ENCODE measurements at regions not wholly inside any gene's neighbourhood (a gene's known extent, or its start where the extent isn't known, plus 50 kb on each side); places are given as distances from the start of the nearest gene placed in this dataset.
A peak's percentile ranks its signal among the peaks of the same experiment; 100 is the strongest.

DNA sequence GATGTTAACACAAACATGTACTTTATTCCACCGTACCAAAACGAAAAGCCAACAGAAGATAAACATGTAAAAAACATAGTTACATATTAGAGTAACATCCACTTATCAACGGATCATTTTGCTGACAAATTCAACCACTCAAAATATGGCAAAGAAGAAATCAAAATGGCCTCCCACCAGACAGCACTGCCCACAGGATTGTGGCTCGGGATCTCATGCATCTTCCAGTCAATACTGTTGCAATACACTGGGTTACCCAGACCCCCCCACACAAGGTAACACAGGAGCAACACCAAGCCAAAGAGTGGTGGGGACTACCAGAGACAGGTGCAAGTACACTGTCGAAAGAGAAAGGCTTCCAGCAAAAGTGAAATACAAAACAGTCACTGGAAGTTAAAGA lies 57.9 kb upstream of the NHSL1 start:
- H4K20me1 ChIP-seq (replicated peaks in 1 of 2; ENCODE audit: control insufficient read depth in 1 of 2, insufficient read depth in 2 of 2, low read length in 2 of 2) = no peaks in the 10 kb centered on the region
- no peaks in the 10 kb centered on the region for H3K9me3 ChIP-seq (ENCODE audit: insufficient read depth in 2 of 2, low read depth in 1 of 2, low read length in 1 of 2)
- H3K4ac ChIP-seq (replicated peaks; ENCODE audit: insufficient read length, low read depth, low read length) = no peak overlapping the region
- no peak overlapping the region for H4K91ac ChIP-seq (replicated peaks; ENCODE audit: insufficient read length, low read length)
- H3K9ac ChIP-seq (replicated peaks in 1 of 4; ENCODE audit: extremely low read depth in 1 of 4, low read depth in 3 of 4, low read length in 3 of 4) = no peak overlapping the region
- H3K27ac ChIP-seq (ENCODE audit: low read depth, low read length) = no peak overlapping the region
- H3K4me1 ChIP-seq (replicated peaks in 1 of 4; ENCODE audit: control insufficient read depth in 3 of 4, insufficient read depth in 4 of 4, low read length in 3 of 4) = peaks cover 0 to 16% (median 9%) of the 10 kb centered on the region in 4 experiments; a peak in 5 of 7 replicates
- peaks cover 3 to 66% of the 10 kb centered on the region in 2 experiments for H3K79me2 ChIP-seq (ENCODE audit: control insufficient read depth in 1 of 2, insufficient read depth in 2 of 2, low read length in 2 of 2)
- H3K36me3 ChIP-seq (ENCODE audit: control insufficient read depth in 2 of 4, insufficient read depth in 4 of 4, low read length in 3 of 4) = no peaks in the 10 kb centered on the region
- peaks cover 9% of the 10 kb centered on the region for H3K79me1 ChIP-seq (ENCODE audit: low read depth, low read length)
- no peaks in the 10 kb centered on the region for H3K27me3 ChIP-seq (replicated peaks in 1 of 4; ENCODE audit: control insufficient read depth in 3 of 4, extremely low read depth in 1 of 4, insufficient read depth in 3 of 4, low read length in 3 of 4)
- H4K5ac ChIP-seq (ENCODE audit: insufficient read length, low read depth, low read length) = no peak overlapping the region
- no peak for FAIRE-seq
- ChIA-PET POLR2A (ENCODE audit: partially characterized antibody) (no interaction called here), CTCF (ENCODE audit: partially characterized antibody) (no interaction called here)
- H2BK20ac ChIP-seq (ENCODE audit: low read length) = no peak overlapping the region
- no peak overlapping the region for H3K4me2 ChIP-seq (ENCODE audit: insufficient read depth in 1 of 2, low read depth in 2 of 2, low read length in 2 of 2)
- TF ChIP-seq TEAD4 (IDR thresholded peaks at IDR 0.05; ENCODE audit: low read depth, low read length) = no peak
- peak; percentile 57 for TF ChIP-seq YY1 (IDR thresholded peaks at IDR 0.05; ENCODE audit: low read depth, low read length)
- no peak for TF ChIP-seq BRCA1 (IDR thresholded peaks at IDR 0.05; ENCODE audit: low read depth, low read length)
- no peak for TF ChIP-seq TAF7 (optimal IDR thresholded peaks at IDR 0.05; ENCODE audit: borderline replicate concordance, low read depth, low read length)
- TF ChIP-seq JUN (IDR thresholded peaks at IDR 0.05; ENCODE audit: low read depth, low read length) = no peak
- no peak for TF ChIP-seq NANOG (IDR thresholded peaks at IDR 0.05; ENCODE audit: insufficient read depth, low read depth, low read length, poor library complexity, severe bottlenecking)
- no peak for TF ChIP-seq BACH1 (IDR thresholded peaks at IDR 0.05; ENCODE audit: low read length)
- TF ChIP-seq SP1 (IDR thresholded peaks at IDR 0.05; ENCODE audit: low read depth, low read length) = no peak
- TF ChIP-seq ASH2L (IDR thresholded peaks at IDR 0.05; ENCODE audit: low read length) = no peak
- no peak overlapping the region for H3K18ac ChIP-seq (ENCODE audit: extremely low read depth, low read length)
- H2BK5ac ChIP-seq (ENCODE audit: low read depth, low read length) = no peak overlapping the region
- H3K23me2 ChIP-seq (ENCODE audit: low read depth, low read length) = no peaks in the 10 kb centered on the region
- no peak overlapping the region for H3K14ac ChIP-seq (ENCODE audit: insufficient read length)
- H3K56ac ChIP-seq (replicated peaks; ENCODE audit: insufficient read length, low read depth, low read length) = no peak overlapping the region
- 90% methylated on average over 5 of the region's 5 CpGs; no CpG with 5 or more reads in 1 of the 2 experiments for WGBS, 2 experiments (ENCODE audit: extremely low coverage in 1 of 2, insufficient coverage in 1 of 2, insufficient read length in 1 of 2, insufficient replicate concordance in 2 of 2, low coverage in 1 of 2, low lambda C conversion rate in 2 of 2, missing lambda C conversion rate in 1 of 2)
- H2AK5ac ChIP-seq (ENCODE audit: low read depth, low read length) = no peak overlapping the region; the same call in 1 of the 2 replicates
- no peak overlapping the region for H3K4me3 ChIP-seq (ENCODE audit: extremely low read depth in 1 of 4, insufficient read depth in 2 of 4, low read depth in 3 of 4, low read length in 4 of 4)
- 0 out of 2 replicates have a peak overlapping the region, but pooled peaks have one; percentile 4 for H2BK12ac ChIP-seq (ENCODE audit: low read depth, low read length)
- no peak overlapping the region for H4K8ac ChIP-seq (ENCODE audit: extremely low read depth, insufficient read depth, low read length)
- no peak overlapping the region for H2AFZ ChIP-seq (ENCODE audit: low read length)
- no peak for DNase-seq (ENCODE audit: low read depth in 1 of 2, low spot score in 2 of 2)
- no peak overlapping the region for H2BK120ac ChIP-seq (replicated peaks; ENCODE audit: low read depth, low read length)
- H3K23ac ChIP-seq (ENCODE audit: insufficient read length) = no peak overlapping the region
- no peak overlapping the region for H2BK15ac ChIP-seq (ENCODE audit: low read length)
